Stimulated activated naive CD4-positive, alpha-beta T cell (primary cell): ENCODE measurements at regions not wholly inside any gene's neighbourhood (a gene's known extent, or its start where the extent isn't known, plus 50 kb on each side); places are given as distances from the start of the nearest gene placed in this dataset.

Experiments used
- DNase-seq, 6 experiments: peaks; one replicate each; lab custom pipeline; 2025; lab: John Stamatoyannopoulos, UW

- no peak for DNase-seq
These were observed 750.8 kb upstream of the ID2 start for GRCh38 chr2:7930800-7931635.

- no peak for DNase-seq
These were observed 750.0 kb upstream of the ID2 start for GRCh38 chr2:7931808-7932207.

- DNase-seq = no peak
These were observed 748.2 kb upstream of the ID2 start for GRCh38 chr2:7933672-7934071.

- DNase-seq = no peak
These were observed 747.4 kb upstream of the ID2 start for GRCh38 chr2:7934476-7934875.

GRCh38 chr2:7937082-7937481 is 744.8 kb upstream of the ID2 start:
- no peak for DNase-seq

- no peak for DNase-seq
These were observed 741.1 kb upstream of the ID2 start for GRCh38 chr2:7940723-7941122.

- no peak for DNase-seq
These were observed 738.4 kb upstream of the ID2 start for GRCh38 chr2:7943446-7943845.

- DNase-seq = no peak
These were observed 736.8 kb upstream of the ID2 start for GRCh38 chr2:7945026-7945425.

GRCh38 chr2:7950035-7950612 is 731.7 kb upstream of the ID2 start:
- no peak for DNase-seq

- DNase-seq = no peak
These were observed 730.9 kb upstream of the ID2 start for GRCh38 chr2:7951001-7951400.

GRCh38 chr2:7951490-7951889 is 730.4 kb upstream of the ID2 start:
- no peak for DNase-seq

GRCh38 chr2:7952046-7952745 is 729.7 kb upstream of the ID2 start:
- DNase-seq = no peak

- DNase-seq = no peak
These were observed 728.7 kb upstream of the ID2 start for GRCh38 chr2:7953195-7953594.

GRCh38 chr2:7954234-7954633 is 727.6 kb upstream of the ID2 start:
- no peak for DNase-seq

- DNase-seq = no peak
These were observed 725.6 kb upstream of the ID2 start for GRCh38 chr2:7956126-7956689.

- no peak for DNase-seq
These were observed 720.3 kb upstream of the ID2 start for GRCh38 chr2:7961550-7961949.

GRCh38 chr2:7962161-7962560 is 719.7 kb upstream of the ID2 start:
- no peak for DNase-seq

GRCh38 chr2:7963787-7964186 is 718.1 kb upstream of the ID2 start:
- no peak for DNase-seq

GRCh38 chr2:7966032-7966431 is 715.8 kb upstream of the ID2 start:
- no peak for DNase-seq

GRCh38 chr2:7967707-7968405 is 714.0 kb upstream of the ID2 start:
- DNase-seq = no peak

- no peak for DNase-seq
These were observed 711.9 kb upstream of the ID2 start for GRCh38 chr2:7969756-7970515.
